BLaER1 treated with 17β-estradiol and CSF1 and Interleukin-3, amounts not matched to agents 10 nM and 100 nM (cell line): ENCODE measurements at regions not wholly inside any gene's neighbourhood (a gene's known extent, or its start where the extent isn't known, plus 50 kb on each side); places are given as distances from the start of the nearest gene placed in this dataset.
A peak's percentile ranks its signal among the peaks of the same experiment; 100 is the strongest.

ENCODE experiments used
- H3K27ac ChIP-seq, 11 experiments: shearing (Covaris generic); formaldehyde crosslinking; 2 replicates each; pipeline ENCODE4 v1.8.1; 2022
- H3K27me3 ChIP-seq, 11 experiments: shearing (Covaris generic); formaldehyde crosslinking; 2 replicates each; pipeline ENCODE4 v1.8.1; 2022
- H3K36me3 ChIP-seq, 11 experiments: shearing (Covaris generic); formaldehyde crosslinking; 2 replicates each; pipeline ENCODE4 v1.8.1; 2022
- H3K4me1 ChIP-seq, 10 experiments: shearing (Covaris generic); formaldehyde crosslinking; 2 replicates each; pipeline ENCODE4 v1.8.1; 2022
- H3K4me2 ChIP-seq, 11 experiments: shearing (Covaris generic); formaldehyde crosslinking; 2 replicates each; pipeline ENCODE4 v1.8.1; 2022
- H3K4me3 ChIP-seq, 10 experiments: shearing (Covaris generic); formaldehyde crosslinking; 2 replicates each; pipeline ENCODE4 v1.8.1; 2022
- H3K9ac ChIP-seq, 11 experiments: shearing (Covaris generic); formaldehyde crosslinking; 2 replicates each; pipeline ENCODE4 v1.8.1; 2022
- H3K9me3 ChIP-seq, 11 experiments: shearing (Covaris generic); formaldehyde crosslinking; replicated peaks in 1 of 11; 2 replicates each; pipeline ENCODE4 v1.8.1; 2022
- H4K20me1 ChIP-seq, 11 experiments: shearing (Covaris generic); formaldehyde crosslinking; 2 replicates each; pipeline ENCODE4 v1.8.1; 2022
- Cebpa-rat ChIP-seq, 11 experiments: shearing (Covaris generic); IDR thresholded peaks; 2 replicates each; pipeline ENCODE4 v1.8.1; 2022

DNA sequence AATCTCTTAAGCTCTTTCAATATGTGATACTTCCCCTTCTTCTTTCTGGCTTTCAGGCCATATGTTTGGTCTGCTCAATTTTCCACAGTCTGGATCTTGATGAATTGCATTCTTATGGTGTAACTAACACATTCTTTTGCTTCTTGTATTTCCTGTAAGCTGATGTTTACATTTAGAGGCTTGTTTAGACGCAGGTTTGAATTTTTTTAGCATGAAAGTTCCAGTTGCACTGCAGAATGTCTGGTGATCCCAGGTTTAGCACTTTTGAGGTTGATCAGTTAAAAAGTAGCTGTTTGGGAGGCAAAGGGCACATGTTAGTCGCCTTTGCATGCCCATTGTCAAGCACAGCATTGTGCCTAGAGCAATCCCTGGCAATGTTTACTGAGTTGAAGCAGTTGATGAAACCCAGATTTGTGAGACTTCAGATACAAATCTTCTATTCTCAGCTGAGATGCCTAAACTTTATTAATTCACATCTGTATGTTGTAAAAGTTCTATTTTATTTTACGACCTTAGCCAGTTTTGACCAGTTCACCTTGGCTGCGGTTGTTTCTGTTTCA, 59.6 kb upstream of the SPATA31C2 start:
- H3K9ac ChIP-seq, result no peak overlapping the region
- H3K4me3 ChIP-seq, result no peak overlapping the region
- no peak for TF ChIP-seq Cebpa-rat (IDR thresholded peaks at IDR 0.05)
- H4K20me1 ChIP-seq, result no peaks in the 10 kb centered on the region
- peak overlapping the region in 2 of 11 experiments; percentile 8 to 41; a peak in 1 of 22 replicates for H3K27ac ChIP-seq
- no peaks in the 10 kb centered on the region for H3K36me3 ChIP-seq
- peak overlapping the region in 9 of 11 experiments; percentile 2 to 70 (median 29); a peak in 9 of 22 replicates for H3K4me2 ChIP-seq
- peaks cover 18 to 47% (median 35%) of the 10 kb centered on the region in 10 experiments for H3K4me1 ChIP-seq
- 0 out of 22 replicates have a peak, but pooled peaks cover 0 to 2% (median 0%) of the 10 kb centered on the region in 11 experiments for H3K9me3 ChIP-seq
- no peaks in the 10 kb centered on the region for H3K27me3 ChIP-seq

DNA sequence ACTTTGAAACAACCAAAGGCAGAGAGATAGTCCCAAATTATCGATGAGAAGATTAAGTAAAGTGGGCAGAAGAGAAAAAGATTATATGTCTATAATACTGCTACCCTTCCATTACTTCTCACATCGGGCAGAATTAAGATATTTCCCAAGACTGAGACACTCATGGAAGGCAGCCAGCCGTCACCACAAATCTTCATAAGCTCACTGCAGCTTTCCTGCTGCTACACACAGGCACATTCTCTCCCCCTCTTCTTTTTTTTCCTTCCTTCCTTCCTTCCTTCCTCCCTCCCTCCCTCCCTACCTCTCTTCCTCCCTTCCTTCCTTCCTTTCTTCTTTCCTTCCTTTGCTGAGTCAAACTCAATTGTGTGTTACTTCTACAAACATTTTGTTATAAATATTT, 58.7 kb upstream of the SPATA31C2 start:
- peak overlapping the region; percentile 42 to 70 (median 52); a peak in 21 of 22 replicates for H3K4me2 ChIP-seq

DNA sequence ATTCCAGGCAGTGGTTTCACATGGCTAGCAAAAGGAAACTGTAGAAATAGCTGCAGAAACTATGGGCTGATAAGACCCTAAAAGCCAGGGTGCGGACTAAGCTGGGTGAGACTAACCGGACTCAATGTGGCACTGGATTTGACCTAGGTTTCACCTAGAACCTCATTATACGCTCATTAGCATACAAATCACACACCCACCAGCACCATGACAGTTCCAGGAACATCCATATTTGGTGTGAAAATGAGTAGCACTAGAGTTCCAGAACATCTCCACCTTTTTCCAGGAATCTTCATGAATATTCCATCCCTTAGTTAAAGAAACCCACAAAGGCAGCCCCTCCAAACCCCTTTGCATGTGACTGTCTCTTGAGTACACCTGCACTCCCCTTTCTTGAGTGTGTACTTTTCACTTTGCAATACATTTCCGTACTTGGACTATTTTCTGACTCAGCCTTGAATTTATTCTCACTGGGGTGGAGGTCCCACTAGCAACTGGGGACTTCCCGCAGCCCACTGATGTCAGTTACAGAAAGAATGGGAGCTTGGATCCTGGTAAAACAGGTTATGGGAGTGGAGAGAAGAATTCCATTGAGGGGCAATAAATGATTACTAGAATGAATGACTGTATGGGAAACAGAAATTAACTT, 58.0 kb upstream of the SPATA31C2 start:
- H3K9me3 ChIP-seq, result 0 out of 22 replicates have a peak, but pooled peaks cover 0 to 7% (median 0%) of the 10 kb centered on the region in 11 experiments
- no peak overlapping the region for H3K9ac ChIP-seq
- no peak for TF ChIP-seq Cebpa-rat (IDR thresholded peaks at IDR 0.05)
- H3K4me2 ChIP-seq, result peak overlapping the region; percentile 42 to 70 (median 52); a peak in 20 of 22 replicates
- H3K4me1 ChIP-seq, result peaks cover 18 to 54% (median 37%) of the 10 kb centered on the region in 10 experiments
- no peaks in the 10 kb centered on the region for H3K27me3 ChIP-seq
- H3K36me3 ChIP-seq, result no peaks in the 10 kb centered on the region
- no peaks in the 10 kb centered on the region for H4K20me1 ChIP-seq
- H3K27ac ChIP-seq, result peak overlapping the region in 2 of 11 experiments; percentile 2 to 24; a peak in 2 of 22 replicates
- H3K4me3 ChIP-seq, result no peak overlapping the region

More for the DNA sequence above, 58.7 kb upstream of the SPATA31C2 start:
- no peak for TF ChIP-seq Cebpa-rat (IDR thresholded peaks at IDR 0.05)
- Histone ChIP-seq H3K27me3 (no peaks in the 10 kb centered on the region), H3K9me3 (0 out of 22 replicates have a peak, but pooled peaks cover 0 to 7% (median 0%) of the 10 kb centered on the region in 11 experiments), H3K27ac (peak overlapping the region in 3 of 11 experiments; percentile 2 to 24 (median 3); a peak in 2 of 22 replicates), H3K36me3 (no peaks in the 10 kb centered on the region), H3K4me1 (peaks cover 18 to 47% (median 35%) of the 10 kb centered on the region in 10 experiments), H3K4me3 (no peak overlapping the region), H4K20me1 (no peaks in the 10 kb centered on the region), H3K9ac (no peak overlapping the region)

DNA sequence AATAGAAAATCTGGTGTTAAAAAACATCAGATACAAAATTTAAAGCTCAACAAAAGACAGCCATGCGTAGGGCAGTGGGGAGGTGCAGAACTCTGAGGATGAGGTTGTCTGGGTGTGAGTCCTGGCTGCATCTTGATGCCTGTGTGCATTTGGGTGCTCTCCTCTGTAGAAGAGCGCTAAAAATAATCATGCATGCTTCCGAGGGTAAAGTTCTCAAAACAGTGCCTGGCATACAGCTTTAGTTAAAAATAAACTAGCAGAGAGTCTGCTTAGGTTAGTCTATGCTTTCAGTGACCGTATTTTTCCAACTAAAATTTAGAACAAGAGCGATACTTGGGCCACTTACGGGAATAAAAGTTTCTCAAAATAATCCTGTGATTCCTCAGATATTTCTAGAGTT, 55.5 kb upstream of the SPATA31C2 start:
- Histone ChIP-seq H3K4me1 (peaks cover 18 to 61% (median 43%) of the 10 kb centered on the region in 10 experiments), H3K27me3 (no peaks in the 10 kb centered on the region), H3K27ac (no peak overlapping the region), H3K9me3 (peaks cover 0 to 13% (median 9%) of the 10 kb centered on the region in 11 experiments; a peak in 8 of 22 replicates), H3K4me3 (no peak overlapping the region), H4K20me1 (no peaks in the 10 kb centered on the region), H3K36me3 (no peaks in the 10 kb centered on the region), H3K9ac (no peak overlapping the region), H3K4me2 (peak overlapping the region in 8 of 11 experiments; percentile 14 to 64 (median 47); a peak in 16 of 22 replicates)
- no peak for TF ChIP-seq Cebpa-rat (IDR thresholded peaks at IDR 0.05)

DNA sequence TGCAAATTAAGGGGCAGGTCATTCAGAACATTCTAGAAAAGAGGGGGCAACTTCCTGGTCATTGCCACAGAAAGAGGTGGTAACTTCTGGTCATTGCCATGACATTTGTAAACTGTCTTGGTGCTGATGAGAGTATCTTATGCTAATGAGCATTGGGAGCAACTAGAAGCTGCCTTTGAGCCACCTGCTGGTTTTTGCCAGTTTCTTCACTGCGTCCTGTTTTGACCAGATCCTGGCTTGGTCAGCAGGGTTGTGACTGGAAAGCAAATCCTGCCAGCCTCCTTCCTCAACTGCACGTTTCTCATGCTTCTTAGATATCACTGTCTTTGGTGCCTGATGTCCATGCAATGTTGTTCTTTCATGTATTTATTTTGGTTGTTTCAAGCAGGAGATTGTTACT, 53.2 kb upstream of the SPATA31C2 start:
- Histone ChIP-seq H3K9ac (no peak overlapping the region), H3K4me1 (peaks cover 2 to 51% (median 35%) of the 10 kb centered on the region in 10 experiments), H3K27me3 (no peaks in the 10 kb centered on the region), H3K9me3 (peaks cover 0 to 13% (median 9%) of the 10 kb centered on the region in 11 experiments; a peak in 8 of 22 replicates), H3K27ac (no peak overlapping the region), H3K4me2 (peak overlapping the region in 8 of 11 experiments; percentile 9 to 75 (median 51); a peak in 14 of 22 replicates), H3K36me3 (no peaks in the 10 kb centered on the region), H3K4me3 (no peak overlapping the region), H4K20me1 (no peaks in the 10 kb centered on the region)
- no peak for TF ChIP-seq Cebpa-rat (IDR thresholded peaks at IDR 0.05)

DNA sequence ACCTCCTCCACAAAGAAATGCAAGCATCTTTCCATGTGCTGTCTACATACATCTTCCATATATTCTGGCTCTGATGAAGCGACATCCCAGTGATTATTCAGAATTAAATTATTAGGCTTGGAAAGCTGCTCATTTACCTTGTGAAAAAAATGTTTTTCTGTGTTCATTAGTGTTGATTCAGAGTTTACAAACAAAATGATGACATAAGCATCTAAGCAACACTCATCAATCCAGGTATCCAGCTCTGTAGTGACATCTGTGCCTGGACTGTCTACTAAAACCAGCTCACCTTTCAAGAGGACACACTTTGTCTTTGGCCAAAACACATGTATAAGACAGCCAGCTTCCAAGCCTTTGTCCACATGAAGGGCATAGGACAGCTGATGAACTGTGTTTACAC, 51.1 kb upstream of the SPATA31C2 start:
- no peak overlapping the region for H3K27ac ChIP-seq
- H3K9ac ChIP-seq, result no peak overlapping the region
- H3K9me3 ChIP-seq, result peaks cover 0 to 13% (median 9%) of the 10 kb centered on the region in 11 experiments; a peak in 8 of 22 replicates
- no peak overlapping the region for H3K4me3 ChIP-seq
- TF ChIP-seq Cebpa-rat (IDR thresholded peaks at IDR 0.05), result no peak
- H3K27me3 ChIP-seq, result no peaks in the 10 kb centered on the region
- peaks cover 0 to 44% (median 35%) of the 10 kb centered on the region in 10 experiments; a peak in 16 of 20 replicates for H3K4me1 ChIP-seq
- H4K20me1 ChIP-seq, result no peaks in the 10 kb centered on the region
- H3K36me3 ChIP-seq, result no peaks in the 10 kb centered on the region
- no peak overlapping the region for H3K4me2 ChIP-seq
